Parathyroid adenoma (tissue), 2 donors: ENCODE measurements at regions not wholly inside any gene's neighbourhood (a gene's known extent, or its start where the extent isn't known, plus 50 kb on each side); places are given as distances from the start of the nearest gene placed in this dataset.
A peak's percentile ranks its signal among the peaks of the same experiment; 100 is the strongest.

Experiments
- H2AFZ ChIP-seq: fragments of 300-600 bp; sonication (generic); one replicate; pipeline ENCODE4 v1.7.0; 2017; ENCODE audit warnings: antibody characterized with exemption, mild to moderate bottlenecking
- H3K27ac ChIP-seq: fragments of 300-600 bp; sonication (generic); one replicate; pipeline ENCODE4 v1.7.0; 2017
- H3K27me3 ChIP-seq: fragments of 300-600 bp; sonication (generic); one replicate; pipeline ENCODE4 v1.7.0; 2017; ENCODE audit warnings: low read length; ENCODE audit not compliant: control insufficient read depth, insufficient read depth
- H3K36me3 ChIP-seq: fragments of 300-600 bp; sonication (generic); one replicate; pipeline ENCODE4 v1.7.0; 2017; ENCODE audit warnings: low read length; ENCODE audit not compliant: control insufficient read depth, insufficient read depth
- H3K4me1 ChIP-seq: fragments of 300-600 bp; sonication (generic); one replicate; pipeline ENCODE4 v1.7.0; 2017; ENCODE audit warnings: control low read depth
- H3K4me2 ChIP-seq: fragments of 300-600 bp; sonication (generic); one replicate; pipeline ENCODE4 v1.7.0; 2017; ENCODE audit warnings: low read length
- H3K4me3 ChIP-seq: fragments of 300-600 bp; sonication (generic); one replicate; pipeline ENCODE4 v1.7.0; 2017; ENCODE audit warnings: low read depth, low read length
- H3K79me2 ChIP-seq: fragments of 300-600 bp; sonication (generic); one replicate; pipeline ENCODE4 v1.7.0; 2017; ENCODE audit warnings: control low read depth
- H3K9ac ChIP-seq: fragments of 300-600 bp; sonication (generic); one replicate; pipeline ENCODE4 v1.7.0; 2017; ENCODE audit warnings: mild to moderate bottlenecking
- H3K9me3 ChIP-seq: fragments of 300-600 bp; sonication (generic); one replicate; pipeline ENCODE4 v1.7.0; 2017; ENCODE audit warnings: low read length; ENCODE audit not compliant: control insufficient read depth
- CTCF ChIP-seq: fragments of 300-600 bp; sonication (generic); IDR thresholded peaks from one replicate; pipeline ENCODE4 v1.7.0; 2017; ENCODE audit warnings: antibody characterized with exemption, mild to moderate bottlenecking
- donor health status: primary hyperparathyroidism.

- Histone ChIP-seq H3K27me3 (no peaks in the 10 kb centered on the region), H3K36me3 (no peaks in the 10 kb centered on the region), H3K4me3 (no peak overlapping the region), H3K9ac (no peak overlapping the region), H3K27ac (peak overlapping the region; percentile 25), H3K9me3 (no peaks in the 10 kb centered on the region), H3K79me2 (no peaks in the 10 kb centered on the region), H3K4me2 (no peak overlapping the region), H3K4me1 (peaks cover 4% of the 10 kb centered on the region), H2AFZ (no peak overlapping the region)
- no peak for TF ChIP-seq CTCF
Observed at GRCh38 chr9:18394847-18395351, 79.1 kb upstream of the ADAMTSL1 start.

- Histone ChIP-seq H3K9me3 (no peaks in the 10 kb centered on the region), H3K9ac (no peak overlapping the region), H3K4me1 (peaks cover 4% of the 10 kb centered on the region), H2AFZ (no peak overlapping the region), H3K79me2 (no peaks in the 10 kb centered on the region), H3K4me2 (no peak overlapping the region), H3K4me3 (no peak overlapping the region), H3K27me3 (no peaks in the 10 kb centered on the region), H3K36me3 (no peaks in the 10 kb centered on the region), H3K27ac (no peak overlapping the region)
- TF ChIP-seq CTCF: peak; percentile 17
Observed at GRCh38 chr9:18396102-18396728, 77.7 kb upstream of the ADAMTSL1 start.

- Histone ChIP-seq H3K4me3 (no peak overlapping the region), H3K9me3 (no peaks in the 10 kb centered on the region), H3K4me2 (no peak overlapping the region), H3K27me3 (no peaks in the 10 kb centered on the region), H3K79me2 (no peaks in the 10 kb centered on the region), H3K36me3 (no peaks in the 10 kb centered on the region), H3K27ac (no peak overlapping the region), H3K9ac (no peak overlapping the region), H3K4me1 (peaks cover 4% of the 10 kb centered on the region), H2AFZ (no peak overlapping the region)
- TF ChIP-seq CTCF: no peak
Observed at GRCh38 chr9:18397076-18397475, 76.9 kb upstream of the ADAMTSL1 start.

- no peak for TF ChIP-seq CTCF
- H3K4me3 ChIP-seq: no peak overlapping the region
Observed at GRCh38 chr9:18398038-18398437, 75.9 kb upstream of the ADAMTSL1 start.

GRCh38 chr9:18404434-18405029 is 69.4 kb upstream of the ADAMTSL1 start:
- no peaks in the 10 kb centered on the region for H3K27me3 ChIP-seq
- no peak overlapping the region for H3K4me3 ChIP-seq

More at GRCh38 chr9:18398038-18398437, 75.9 kb upstream of the ADAMTSL1 start:
- Histone ChIP-seq H2AFZ (no peak overlapping the region), H3K36me3 (no peaks in the 10 kb centered on the region), H3K27me3 (no peaks in the 10 kb centered on the region), H3K79me2 (no peaks in the 10 kb centered on the region), H3K4me2 (no peak overlapping the region), H3K4me1 (peaks cover 4% of the 10 kb centered on the region), H3K9me3 (no peaks in the 10 kb centered on the region), H3K27ac (no peak overlapping the region), H3K9ac (no peak overlapping the region)

More at GRCh38 chr9:18404434-18405029, 69.4 kb upstream of the ADAMTSL1 start:
- Histone ChIP-seq H3K4me1 (peaks cover 3% of the 10 kb centered on the region), H3K4me2 (no peak overlapping the region), H3K27ac (no peak overlapping the region), H2AFZ (no peak overlapping the region), H3K79me2 (no peaks in the 10 kb centered on the region), H3K9ac (no peak overlapping the region), H3K9me3 (no peaks in the 10 kb centered on the region), H3K36me3 (no peaks in the 10 kb centered on the region)
- no peak for TF ChIP-seq CTCF
